Endothelial cell of umbilical vein (primary cell): ENCODE measurements at regions not wholly inside any gene's neighbourhood (a gene's known extent, or its start where the extent isn't known, plus 50 kb on each side); places are given as distances from the start of the nearest gene placed in this dataset.

Experiments used
- BruUV-seq: library from RNA; stranded (reverse); fragments of 400-500 nt; replicated peaks from 2 replicates; lab custom pipeline; 2021; lab: Mats Ljungman, UMichigan
- CTCF ChIA-PET: fragments of 300-600, 350-600 bp; sonication (Branson Sonifier 250); formaldehyde crosslinking; loops from one replicate; lab custom pipeline; 2021; ENCODE audit warnings: antibody characterized with exemption, inconsistent platforms; lab: Charles Lee
- POLR2A ChIA-PET: fragments of 300-600, 350-600 bp; sonication (Branson Sonifier 250); formaldehyde crosslinking; loops from one replicate; lab custom pipeline; 2021; ENCODE audit warnings: antibody characterized with exemption, inconsistent platforms; lab: Charles Lee
- DNase-seq: peaks from one replicate; pipeline ENCODE4 v3.0.0-alpha.2; 2011; ENCODE audit warnings: low read depth, low spot score
- FAIRE-seq: peaks from 2 replicates; lab custom pipeline; 2011; peaks lifted over from hg19 to GRCh38; lab: Jason Lieb, UNC
- H2AFZ ChIP-seq: 2 replicates; pipeline ENCODE4 v1.6.0; 2012; ENCODE audit warnings: low read depth, low read length, control low read depth, inconsistent platforms
- H3K27ac ChIP-seq: 2 replicates; pipeline ENCODE4 v1.5.1; 2011; ENCODE audit warnings: low read depth, mild to moderate bottlenecking, control low read depth, low read length, moderate library complexity; ENCODE audit not compliant: insufficient read depth
- H3K27me3 ChIP-seq, 2 experiments: 2 replicates each; pipeline versions ENCODE4 v1.6.0 to v1.6.1; 2011; ENCODE audit warnings: low read length in 2 of 2, mixed read lengths in 1 of 2; ENCODE audit not compliant: control insufficient read depth in 2 of 2, insufficient read depth in 2 of 2
- H3K36me3 ChIP-seq, 2 experiments: 2 replicates in 1 of 2; 3 replicates in 1 of 2; pipeline ENCODE4 v1.5.1; 2011; ENCODE audit warnings: low read length in 2 of 2, mild to moderate bottlenecking in 1 of 2, moderate library complexity in 1 of 2; ENCODE audit not compliant: control insufficient read depth in 2 of 2, insufficient read depth in 2 of 2; ENCODE audit errors: extremely low read depth in 1 of 2
- H3K4me1 ChIP-seq: 3 replicates; pipeline ENCODE4 v1.5.1; 2011; ENCODE audit warnings: mild to moderate bottlenecking, low read length; ENCODE audit not compliant: control insufficient read depth, insufficient read depth; ENCODE audit errors: extremely low read depth
- H3K4me2 ChIP-seq: 2 replicates; pipeline ENCODE4 v1.6.1; 2011; ENCODE audit warnings: low read length, control low read depth, mixed read lengths; ENCODE audit not compliant: insufficient read depth
- H3K4me3 ChIP-seq, 3 experiments: fragments of 200-600 bp in 1 of 3; sonication (generic), shearing (Covaris generic) in 1 of 3; replicated peaks in 1 of 3; 2 replicates each; pipeline ENCODE4 v1.5.1; 2011 to 2016; ENCODE audit warnings: control low read depth in 3 of 3, low read length in 3 of 3, mild to moderate bottlenecking in 2 of 3, inconsistent platforms in 1 of 3, low read depth in 1 of 3, moderate library complexity in 1 of 3; ENCODE audit not compliant: insufficient read depth in 1 of 3
- H3K79me2 ChIP-seq: 2 replicates; pipeline ENCODE4 v1.6.0; 2012; ENCODE audit warnings: low read length, inconsistent platforms; ENCODE audit not compliant: control insufficient read depth, insufficient read depth
- H3K9ac ChIP-seq: replicated peaks from 2 replicates; pipeline ENCODE3; 2011; ENCODE audit warnings: low read length, control low read depth; ENCODE audit not compliant: insufficient read depth; ENCODE audit errors: extremely low read depth
- H3K9me1 ChIP-seq: replicated peaks from 3 replicates; pipeline ENCODE4 v1.6.0; 2011; ENCODE audit warnings: mild to moderate bottlenecking, low read length; ENCODE audit not compliant: control insufficient read depth, insufficient read depth; ENCODE audit errors: extremely low read depth
- H3K9me3 ChIP-seq: replicated peaks from 2 replicates; pipeline ENCODE4 v1.5.1; 2012; ENCODE audit warnings: low read length, inconsistent platforms; ENCODE audit not compliant: control insufficient read depth, insufficient read depth
- H4K20me1 ChIP-seq: replicated peaks from 2 replicates; pipeline ENCODE3; 2011; ENCODE audit warnings: mild to moderate bottlenecking, low read length; ENCODE audit not compliant: control insufficient read depth, insufficient read depth; ENCODE audit errors: extremely low read depth
- EZH2 ChIP-seq: IDR thresholded peaks from 2 replicates; pipeline ENCODE4 v1.6.1; 2012; ENCODE audit warnings: borderline replicate concordance, low read depth, mild to moderate bottlenecking, moderate library complexity, low read length, inconsistent platforms; ENCODE audit not compliant: severe bottlenecking
- FOS ChIP-seq: IDR thresholded peaks from 2 replicates; pipeline ENCODE4 v1.6.1; 2011; ENCODE audit warnings: mild to moderate bottlenecking, low read length, moderate library complexity, borderline replicate concordance; ENCODE audit not compliant: insufficient read depth
- GATA2 ChIP-seq: IDR thresholded peaks from 2 replicates; pipeline ENCODE4 v1.7.0; 2011; ENCODE audit warnings: low read depth, mild to moderate bottlenecking, moderate library complexity, mixed read lengths, low read length; ENCODE audit not compliant: insufficient read length, insufficient read depth
- JUN ChIP-seq: IDR thresholded peaks from 2 replicates; pipeline ENCODE4 v1.6.1; 2011; ENCODE audit warnings: borderline replicate concordance, low read depth; ENCODE audit not compliant: insufficient read length, insufficient read depth
- MYC ChIP-seq: IDR thresholded peaks from one replicate; pipeline ENCODE4 v1.6.1; 2011; ENCODE audit warnings: mild to moderate bottlenecking, low read depth, low read length
- POLR2A ChIP-seq: IDR thresholded peaks from 2 replicates; pipeline ENCODE4 v1.6.1; 2012; ENCODE audit warnings: low read depth, mild to moderate bottlenecking, control low read depth, low read length
- POLR2AphosphoS5 ChIP-seq: IDR thresholded peaks from 2 replicates; pipeline ENCODE4 v1.6.1; 2012; ENCODE audit warnings: low read depth, mild to moderate bottlenecking, control low read depth, low read length, moderate library complexity; ENCODE audit not compliant: insufficient read depth
- dilution Hi-C: fragments of 300-500 bp; cut with MboI; formaldehyde crosslinking; loops from one replicate; pipeline ENCODE4 v1.15.0; 2019; ENCODE audit warnings: low sequenced_read_pairs; ENCODE audit not compliant: extremely low pct_ligation_motif_present
- intact Hi-C: fragments of 100-400 bp; cut with micrococcal nuclease; formaldehyde crosslinking; loops from one replicate; pipeline ENCODE4 v1.10.0; 2022
- TF ChIP-seq, protein P1 (sequence below), 2 donors: IDR thresholded peaks; 1 replicate in 1 of 2; 2 replicates in 1 of 2; pipeline ENCODE4 v1.5.1; 2011; ENCODE audit warnings: low read length in 2 of 2, mild to moderate bottlenecking in 2 of 2, moderate library complexity in 2 of 2, control low read depth in 1 of 2, inconsistent platforms in 1 of 2, low read depth in 1 of 2; ENCODE audit not compliant: insufficient read depth in 1 of 2; ENCODE audit errors: extremely low read depth in 1 of 2
- TF ChIP-seq, protein P2 (sequence below): IDR thresholded peaks from 2 replicates; pipeline ENCODE4 v1.6.1; 2011; ENCODE audit not compliant: insufficient read depth, insufficient read length

DNA sequence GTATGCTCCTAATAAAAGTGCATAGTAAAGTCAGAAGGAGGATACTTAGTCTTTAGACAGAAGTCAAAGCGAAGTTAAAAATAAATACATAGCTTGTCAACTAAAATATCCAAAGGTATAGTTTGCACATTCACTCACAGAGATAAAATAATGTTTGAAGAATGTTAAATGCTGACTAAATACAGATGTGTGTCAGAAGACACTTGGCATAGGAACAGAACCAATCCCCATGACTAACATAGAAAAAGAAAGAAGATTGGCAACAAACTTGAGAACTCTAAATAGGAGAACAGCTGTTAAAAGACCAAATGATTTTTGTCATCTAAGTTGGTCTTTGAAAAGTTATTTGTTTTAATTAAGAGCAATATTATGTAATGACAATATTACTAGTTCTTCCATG, 1172.1 kb upstream of the RAG2 start:
- Histone ChIP-seq H3K27ac (no peak overlapping the region), H3K4me3 (no peak overlapping the region), H3K79me2 (no peaks in the 10 kb centered on the region), H2AFZ (no peak overlapping the region), H4K20me1 (no peaks in the 10 kb centered on the region), H3K4me2 (no peak overlapping the region), H3K9me1 (no peaks in the 10 kb centered on the region), H3K36me3 (no peaks in the 10 kb centered on the region), H3K27me3 (no peaks in the 10 kb centered on the region), H3K4me1 (no peaks in the 10 kb centered on the region), H3K9me3 (no peaks in the 10 kb centered on the region), H3K9ac (no peak overlapping the region)
- intact Hi-C loops (no loop called here), dilution Hi-C loops (no loop called here)
- no peak for FAIRE-seq
- ChIA-PET POLR2A (no interaction called here), CTCF (no interaction called here)
- TF ChIP-seq POLR2A (no peak), GATA2 (no peak), JUN (no peak), FOS (no peak), MYC (no peak), POLR2AphosphoS5 (no peak), EZH2 (no peak)
- TF ChIP-seq, protein P1, sequence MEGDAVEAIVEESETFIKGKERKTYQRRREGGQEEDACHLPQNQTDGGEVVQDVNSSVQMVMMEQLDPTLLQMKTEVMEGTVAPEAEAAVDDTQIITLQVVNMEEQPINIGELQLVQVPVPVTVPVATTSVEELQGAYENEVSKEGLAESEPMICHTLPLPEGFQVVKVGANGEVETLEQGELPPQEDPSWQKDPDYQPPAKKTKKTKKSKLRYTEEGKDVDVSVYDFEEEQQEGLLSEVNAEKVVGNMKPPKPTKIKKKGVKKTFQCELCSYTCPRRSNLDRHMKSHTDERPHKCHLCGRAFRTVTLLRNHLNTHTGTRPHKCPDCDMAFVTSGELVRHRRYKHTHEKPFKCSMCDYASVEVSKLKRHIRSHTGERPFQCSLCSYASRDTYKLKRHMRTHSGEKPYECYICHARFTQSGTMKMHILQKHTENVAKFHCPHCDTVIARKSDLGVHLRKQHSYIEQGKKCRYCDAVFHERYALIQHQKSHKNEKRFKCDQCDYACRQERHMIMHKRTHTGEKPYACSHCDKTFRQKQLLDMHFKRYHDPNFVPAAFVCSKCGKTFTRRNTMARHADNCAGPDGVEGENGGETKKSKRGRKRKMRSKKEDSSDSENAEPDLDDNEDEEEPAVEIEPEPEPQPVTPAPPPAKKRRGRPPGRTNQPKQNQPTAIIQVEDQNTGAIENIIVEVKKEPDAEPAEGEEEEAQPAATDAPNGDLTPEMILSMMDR (IDR thresholded peaks at IDR 0.05; ENCODE audit: extremely low read depth in 1 of 2, insufficient read depth in 1 of 2, low read depth in 1 of 2, low read length in 2 of 2): no peak
- TF ChIP-seq, protein P2, sequence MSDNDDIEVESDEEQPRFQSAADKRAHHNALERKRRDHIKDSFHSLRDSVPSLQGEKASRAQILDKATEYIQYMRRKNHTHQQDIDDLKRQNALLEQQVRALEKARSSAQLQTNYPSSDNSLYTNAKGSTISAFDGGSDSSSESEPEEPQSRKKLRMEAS: no peak
- BruUV-seq: no TSS peak
- no peak for DNase-seq
